CD1c-positive myeloid dendritic cell (primary cell): ENCODE measurements at regions not wholly inside any gene's neighbourhood (a gene's known extent, or its start where the extent isn't known, plus 50 kb on each side); places are given as distances from the start of the nearest gene placed in this dataset.

ENCODE experiments used
- DNase-seq: peaks from one replicate; pipeline ENCODE4 v3.0.0-alpha.2; 2016; ENCODE audit errors: extremely low spot score

DNA sequence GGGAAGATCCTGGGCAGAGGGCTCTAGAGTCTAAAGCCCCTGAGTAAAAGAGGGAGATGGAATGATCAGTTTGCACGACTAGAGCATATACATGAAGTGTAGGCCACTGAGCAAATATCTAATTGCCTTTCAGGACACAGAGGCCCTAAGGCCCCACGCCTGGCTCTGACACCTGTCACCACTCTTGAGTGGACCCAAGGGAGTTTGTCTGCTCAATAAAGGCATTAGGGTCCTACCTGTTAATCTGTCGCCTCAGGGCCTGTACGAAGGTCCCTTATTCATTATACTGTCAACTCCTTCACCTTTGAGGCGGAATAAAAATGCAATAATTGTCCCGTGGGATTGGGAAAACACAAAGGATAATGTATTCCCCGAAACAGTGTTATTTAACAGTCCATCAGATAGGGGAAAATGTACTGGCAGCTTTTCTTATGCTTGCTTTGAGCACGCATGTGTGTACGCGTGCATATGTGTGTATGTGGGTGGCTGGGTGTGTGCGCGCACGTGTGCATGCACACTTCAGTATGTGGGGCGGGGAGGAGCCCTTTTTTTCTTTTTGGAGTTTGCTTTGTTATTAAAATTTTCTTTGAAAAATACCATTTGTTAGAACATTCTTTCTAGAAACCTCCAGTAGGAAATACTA is 161.8 kb upstream of the SERP2 start:
- DNase-seq = no peak

DNA sequence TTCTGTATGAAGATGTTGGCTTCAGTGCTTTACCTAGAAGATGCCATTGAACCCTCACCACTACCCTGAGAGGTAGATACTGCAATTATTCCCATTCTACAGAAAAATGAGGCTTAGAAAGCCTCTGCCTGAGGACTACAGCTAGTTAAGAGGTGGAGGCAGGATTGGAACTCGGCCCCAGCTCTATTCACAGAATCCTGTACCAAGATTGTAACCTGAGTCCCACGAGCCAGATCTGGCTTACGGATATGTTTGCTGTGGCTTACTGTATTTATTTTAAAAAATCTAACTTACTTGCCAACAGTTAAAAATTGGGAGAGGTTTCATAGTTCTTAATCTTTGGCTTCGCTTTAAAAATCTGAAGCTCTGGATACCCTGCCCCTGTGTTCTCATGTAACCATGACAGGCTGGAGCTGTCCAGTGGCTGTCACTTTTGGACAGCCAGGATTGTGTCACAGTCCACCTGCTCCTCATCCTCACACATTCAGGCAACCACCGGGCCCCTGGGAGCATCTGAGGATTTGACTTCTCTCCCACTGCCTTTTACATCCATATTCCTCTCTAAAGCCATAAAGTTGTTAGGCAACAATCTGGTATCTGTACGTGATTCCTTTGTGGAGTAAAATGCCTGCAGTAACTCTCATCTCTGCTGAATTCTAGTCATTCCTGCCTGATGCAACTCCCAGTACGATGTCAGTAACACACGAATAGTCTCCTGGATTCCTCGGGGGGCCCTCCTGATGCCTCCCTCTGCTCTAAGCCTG is 160.8 kb upstream of the SERP2 start:
- DNase-seq = no peak

DNA sequence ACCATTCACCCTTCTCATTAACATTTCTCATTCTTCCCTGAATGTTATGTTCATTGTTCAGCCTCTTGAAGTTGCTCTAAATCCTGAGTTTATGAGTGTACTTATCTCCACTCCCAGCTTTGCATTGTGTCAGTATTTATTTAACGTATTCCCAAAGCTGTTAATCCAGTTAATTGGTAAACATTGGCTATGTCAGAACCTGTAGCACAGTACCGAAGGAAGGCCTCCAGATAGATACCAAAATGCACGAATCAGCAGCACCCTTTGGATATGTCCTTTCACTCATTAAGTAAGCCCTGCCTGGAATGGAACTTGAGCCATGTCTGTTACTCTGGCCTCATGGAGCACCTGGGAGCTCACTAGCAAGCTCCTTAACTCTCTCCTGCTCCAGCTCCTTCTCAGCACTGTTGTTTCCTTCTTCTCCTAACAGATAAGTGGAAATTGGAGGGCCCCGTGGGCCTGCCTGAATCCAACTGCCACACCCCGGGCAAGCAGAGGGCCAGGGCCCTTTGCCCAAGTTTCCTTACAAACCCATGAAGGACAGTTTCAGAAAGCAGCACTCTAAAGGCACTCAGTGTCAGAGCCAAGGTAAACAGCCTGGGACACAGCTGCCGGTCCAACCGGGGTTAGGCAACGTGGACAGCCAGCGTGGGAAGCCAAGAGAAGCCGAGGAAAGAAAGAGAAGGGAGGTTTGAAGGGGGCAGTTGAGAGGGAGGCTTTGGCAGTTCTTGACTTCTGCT is 155.0 kb upstream of the SERP2 start:
- no peak for DNase-seq

DNA sequence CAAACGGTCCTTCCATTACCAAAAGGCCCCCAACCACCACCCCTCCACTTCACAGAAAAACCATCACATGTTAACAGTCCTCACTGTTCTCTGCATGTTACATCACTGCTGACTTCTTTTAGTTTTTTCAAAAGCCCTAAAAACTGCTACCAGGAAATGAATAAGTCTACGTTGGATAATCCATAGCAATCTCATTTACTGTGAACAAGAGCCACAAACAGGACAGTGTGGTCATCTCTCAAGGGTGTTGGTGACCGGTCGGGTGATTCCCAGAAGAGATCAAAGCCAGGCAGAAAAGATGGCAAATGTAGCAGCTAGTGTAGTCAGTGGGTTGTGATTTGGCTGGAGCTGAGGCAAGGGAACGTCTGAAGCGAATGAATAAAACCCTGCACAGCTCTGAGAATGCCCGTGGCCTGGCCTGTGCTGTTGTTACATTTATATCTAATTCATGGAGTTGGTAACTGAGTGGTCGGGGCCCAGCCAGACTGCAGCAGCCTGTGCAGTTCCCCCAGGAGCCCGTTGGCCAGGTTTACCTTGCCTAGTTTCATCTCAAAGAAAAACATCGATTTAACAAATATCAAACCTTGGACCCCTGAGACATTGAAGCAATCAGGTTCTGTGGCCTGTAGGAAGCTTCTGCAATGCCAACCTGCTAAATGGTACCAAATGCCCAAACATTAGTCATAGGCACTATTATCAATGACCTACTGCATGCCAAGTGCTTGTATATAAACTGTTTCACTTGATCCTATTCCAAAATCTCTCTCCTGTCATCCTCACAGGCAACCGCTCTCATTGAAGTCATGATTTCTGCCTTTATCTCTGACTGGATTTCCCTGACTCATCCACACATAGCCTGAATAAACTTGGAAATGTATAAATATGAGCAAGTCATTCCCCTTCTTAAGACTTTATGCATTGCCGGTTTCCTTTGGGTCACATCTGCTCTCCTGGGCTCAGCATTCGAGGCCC is 153.8 kb upstream of the SERP2 start:
- DNase-seq = no peak

DNA sequence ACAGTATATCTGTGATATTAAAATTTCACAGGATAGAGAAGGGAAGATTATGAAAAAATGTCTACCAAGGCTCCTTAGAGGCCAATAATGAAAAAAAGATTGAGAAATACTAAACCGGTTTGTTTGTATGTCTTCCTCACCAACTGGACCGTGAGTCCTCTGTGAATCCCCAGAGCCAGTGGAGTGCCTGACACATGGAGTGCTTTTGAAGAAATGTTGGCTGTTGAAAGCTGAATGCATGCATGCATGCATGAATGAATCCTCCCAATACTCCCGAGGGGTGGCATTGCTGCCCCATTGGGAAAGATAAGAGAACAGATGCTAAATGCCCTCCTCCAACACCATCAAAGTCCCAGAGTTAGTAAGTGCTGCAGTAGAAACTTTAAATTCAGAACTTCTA is 152.7 kb upstream of the SERP2 start:
- no peak for DNase-seq

DNA sequence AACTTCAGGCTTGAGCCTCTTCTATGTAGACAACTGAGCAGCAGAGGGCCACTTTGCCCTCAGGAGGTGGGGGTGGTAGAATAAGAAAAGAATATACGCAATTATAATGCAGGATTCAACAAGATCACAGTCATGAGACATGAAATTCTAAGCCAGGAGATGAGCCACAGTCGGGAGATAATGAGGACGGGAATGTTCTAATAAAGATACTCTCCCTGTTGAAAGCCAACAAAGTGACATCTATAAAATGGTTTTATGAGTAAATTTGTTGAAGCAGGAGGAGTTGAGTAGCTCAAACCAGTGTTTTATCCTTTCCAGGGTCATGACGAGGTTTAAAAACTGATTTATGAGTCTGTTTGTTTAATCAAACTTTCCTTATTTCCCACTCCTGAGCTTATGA is 152.0 kb upstream of the SERP2 start:
- no peak for DNase-seq

DNA sequence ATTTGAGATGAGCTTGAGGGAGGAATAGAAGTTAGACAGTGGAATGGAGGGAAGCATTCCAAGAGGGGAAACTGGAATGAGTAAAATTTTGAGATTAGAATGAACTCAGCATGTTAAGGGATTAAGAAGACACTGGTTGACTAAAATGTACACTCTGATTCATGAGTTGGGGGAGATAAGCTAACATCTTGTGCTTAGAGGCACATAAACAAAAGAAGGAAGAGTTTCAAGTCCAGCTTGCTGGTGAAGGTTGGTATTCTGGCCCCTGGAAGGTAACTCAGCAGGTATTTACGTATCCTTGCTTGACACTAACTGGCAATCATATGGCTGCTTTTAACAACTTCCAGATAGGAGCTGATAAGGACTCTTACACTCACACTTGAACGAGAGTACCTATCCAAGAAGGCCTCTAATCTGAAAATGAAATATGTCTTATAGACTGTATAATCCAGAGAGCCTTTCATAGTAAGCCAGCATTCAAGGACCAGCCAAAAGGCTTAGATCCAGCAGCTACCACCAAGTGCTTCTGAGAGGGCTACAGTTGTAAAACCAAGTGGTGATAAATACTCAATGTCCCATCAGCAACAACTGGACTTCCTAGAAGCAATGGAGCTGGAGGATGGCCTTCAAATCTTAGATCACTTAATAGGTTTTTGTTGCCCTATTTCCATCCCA is 149.7 kb upstream of the SERP2 start:
- DNase-seq = no peak

DNA sequence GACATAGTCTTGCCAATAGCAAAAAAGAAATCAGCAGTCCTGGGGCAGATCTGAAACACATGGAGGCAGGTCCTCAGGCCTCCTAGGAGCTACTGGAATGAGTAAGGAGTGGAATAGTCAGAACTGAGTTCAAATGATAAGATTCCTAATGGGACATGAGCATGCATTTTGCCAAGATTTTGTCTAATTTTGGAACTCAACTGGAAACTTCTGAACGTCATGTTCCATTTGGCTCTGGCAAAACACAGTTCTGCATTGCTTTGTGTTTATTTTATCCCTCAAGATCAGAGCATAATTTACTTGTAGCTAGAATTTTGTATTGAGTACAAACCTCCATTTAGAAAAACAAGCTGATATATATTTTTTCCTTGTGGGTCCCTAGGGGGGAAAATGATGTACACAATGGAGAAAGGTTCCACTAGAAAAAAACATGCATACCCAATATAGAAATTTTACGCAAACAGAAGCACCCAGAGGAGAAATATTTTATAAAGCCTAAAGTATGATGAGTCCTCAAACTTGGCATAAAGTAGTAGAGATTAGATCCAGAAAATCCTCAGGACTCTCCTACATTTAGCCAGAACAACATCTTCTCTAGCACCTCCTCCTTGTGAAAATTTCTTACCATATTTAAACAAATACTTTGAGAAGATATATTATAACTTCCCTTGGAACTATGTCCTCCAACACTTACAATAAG is 149.0 kb upstream of the SERP2 start:
- no peak for DNase-seq

DNA sequence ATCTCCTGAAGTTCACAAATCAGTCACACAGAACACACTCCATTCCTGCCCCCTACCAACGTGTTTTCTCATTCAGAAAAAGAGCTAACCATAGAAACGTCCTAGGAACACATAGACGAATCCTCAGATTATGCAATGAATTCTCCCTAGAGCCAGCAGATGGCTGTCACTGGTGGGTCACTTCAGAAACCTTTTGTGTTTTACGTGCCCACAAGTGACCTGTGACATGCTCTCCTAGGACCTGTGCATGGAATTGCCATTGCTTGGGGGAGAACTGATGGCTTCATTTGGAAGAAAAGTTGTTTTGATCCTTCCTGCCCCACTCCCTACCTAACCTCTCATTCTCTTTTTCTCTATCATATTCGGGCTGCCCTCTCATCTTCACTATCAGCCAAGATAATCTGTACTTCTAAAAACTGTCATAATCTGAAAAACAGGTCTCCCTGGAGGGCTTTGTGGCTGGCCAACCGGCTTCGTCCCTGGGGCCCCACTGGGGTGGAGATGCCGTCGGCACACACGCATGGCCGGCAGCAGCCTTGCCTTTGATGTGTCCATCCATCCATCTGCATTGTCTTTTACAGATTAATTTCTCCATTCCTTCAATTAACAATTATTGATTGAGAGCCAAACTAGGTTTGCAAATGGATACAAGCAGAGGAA is 144.1 kb upstream of the SERP2 start:
- DNase-seq = no peak

DNA sequence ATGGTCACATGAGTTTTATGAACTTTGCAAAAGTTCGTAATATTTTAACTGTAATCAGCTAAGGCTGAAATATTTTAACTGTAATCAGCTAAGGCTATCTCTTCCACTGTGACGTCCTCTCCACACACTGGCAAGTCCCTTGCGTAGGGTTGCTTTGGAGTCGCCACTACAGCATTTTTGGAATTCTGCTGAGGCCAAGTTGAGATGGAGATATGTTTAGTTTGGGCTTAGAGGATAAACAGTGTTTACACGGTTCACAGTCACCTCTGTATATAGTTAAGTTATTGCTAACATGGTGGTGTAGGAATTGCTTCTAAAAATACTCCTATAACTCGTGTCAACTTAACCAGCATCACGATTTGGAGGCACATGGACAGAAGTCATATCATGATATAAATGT is 143.6 kb upstream of the SERP2 start:
- no peak for DNase-seq

DNA sequence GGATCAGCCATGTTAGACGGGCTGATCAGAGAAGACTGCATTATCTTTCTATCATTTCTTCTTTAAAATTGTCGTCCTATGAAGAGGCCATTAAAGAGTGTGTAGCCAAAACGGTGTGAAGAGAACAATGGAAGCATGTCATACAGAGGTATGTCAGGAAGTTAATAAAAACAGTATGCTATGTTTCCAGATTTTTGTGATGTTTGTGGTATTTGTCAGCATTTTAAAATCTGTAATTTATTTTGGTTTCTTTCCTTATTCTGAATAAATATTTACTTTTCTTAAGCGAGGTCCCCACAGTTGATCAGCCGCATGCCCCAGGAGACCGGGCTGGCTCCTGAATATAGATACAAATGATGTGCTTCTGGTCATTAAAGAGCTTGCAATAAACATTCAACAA is 142.9 kb upstream of the SERP2 start:
- no peak for DNase-seq

DNA sequence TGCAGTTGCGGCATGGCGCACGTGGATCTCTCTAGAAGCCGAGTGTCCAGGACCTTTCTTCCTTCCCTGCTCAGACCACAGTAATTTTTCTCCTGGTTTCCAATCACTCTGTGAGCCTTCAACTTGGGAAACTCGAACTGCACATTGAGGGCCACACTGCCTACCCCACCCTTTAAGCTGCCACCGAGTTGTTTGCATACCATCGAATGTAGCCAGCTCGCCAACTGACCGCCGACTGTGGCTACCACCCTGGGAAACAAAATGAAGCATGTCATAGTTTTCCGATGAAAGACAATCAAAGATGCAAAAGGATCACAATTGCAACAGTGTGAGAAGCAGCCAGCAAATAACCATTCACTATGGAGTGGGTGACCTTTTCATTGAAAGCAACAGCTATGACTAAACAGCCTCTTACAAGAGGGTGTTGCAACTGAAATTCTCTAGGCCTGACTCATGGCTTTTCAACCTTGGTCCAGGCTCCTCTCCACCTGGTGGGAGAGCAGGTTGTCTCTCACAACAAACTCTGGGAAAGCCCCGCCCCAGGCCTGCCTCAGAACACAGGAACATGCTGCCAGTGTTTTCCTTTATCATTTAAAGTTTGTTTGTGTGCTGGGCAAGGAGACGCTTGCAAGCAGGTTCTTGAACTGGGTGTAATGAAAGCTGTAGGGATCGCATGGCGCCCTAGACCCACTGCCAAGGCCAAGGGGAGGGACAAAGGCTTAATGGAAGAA is 141.7 kb upstream of the SERP2 start:
- DNase-seq = peak; percentile 41

DNA sequence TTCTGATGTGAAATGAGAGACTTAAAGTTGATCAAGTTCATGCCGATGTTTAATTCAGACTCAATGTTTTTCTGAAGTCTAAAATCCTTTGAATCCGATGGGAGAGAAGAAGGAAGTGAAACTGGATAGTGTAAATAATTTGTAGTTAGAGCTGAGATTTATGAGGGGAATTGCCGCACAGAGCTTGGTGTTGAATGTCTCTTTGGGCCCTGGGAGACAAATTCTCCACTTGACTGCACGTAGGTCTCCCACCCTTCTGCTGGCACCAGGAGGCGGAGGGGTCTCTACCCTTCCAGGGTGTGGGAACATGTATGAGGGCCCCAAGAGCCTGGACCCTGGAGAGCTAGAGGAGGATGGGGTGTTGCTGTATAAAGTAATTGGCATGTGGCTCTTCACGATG is 140.8 kb upstream of the SERP2 start:
- DNase-seq = peak; percentile 31

DNA sequence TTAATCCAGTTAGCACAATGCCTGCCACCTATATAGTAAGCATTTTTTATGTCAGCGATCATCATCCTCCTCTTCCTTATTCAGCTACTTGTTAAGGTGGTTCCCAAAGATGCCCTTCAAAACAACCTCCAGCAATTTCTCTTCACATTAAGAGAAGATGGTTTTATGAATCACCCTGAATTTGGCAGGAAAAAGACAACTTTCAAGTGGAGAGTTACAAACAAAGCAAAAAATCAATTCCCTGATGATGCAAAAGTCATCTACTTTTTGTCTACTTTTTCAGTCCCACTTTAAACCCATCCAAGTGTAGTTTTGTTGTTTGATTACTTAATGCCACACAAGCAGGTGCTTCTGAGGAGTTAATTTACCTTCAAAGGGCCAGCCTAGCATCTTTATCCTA is 139.1 kb upstream of the SERP2 start:
- no peak for DNase-seq

DNA sequence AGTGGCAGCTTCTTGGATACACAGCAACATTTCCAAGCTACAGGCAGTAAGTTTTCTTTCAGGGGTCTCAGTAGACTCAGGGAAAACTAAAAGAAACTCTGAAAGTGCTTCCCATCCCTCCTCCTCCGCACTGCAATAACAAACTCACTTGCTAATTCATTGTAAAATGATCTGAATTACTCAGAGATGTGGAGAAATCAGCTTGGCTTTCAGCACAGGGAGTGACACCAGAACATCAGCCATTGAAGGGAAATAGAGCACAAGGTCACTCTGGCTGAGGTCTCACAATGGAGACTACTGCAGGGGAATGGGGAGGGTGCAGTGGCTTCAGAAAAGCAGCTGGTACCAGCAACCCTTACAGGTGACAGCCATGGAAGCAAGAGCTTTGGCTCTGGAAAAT is 137.3 kb upstream of the SERP2 start:
- peak; percentile 36 for DNase-seq

DNA sequence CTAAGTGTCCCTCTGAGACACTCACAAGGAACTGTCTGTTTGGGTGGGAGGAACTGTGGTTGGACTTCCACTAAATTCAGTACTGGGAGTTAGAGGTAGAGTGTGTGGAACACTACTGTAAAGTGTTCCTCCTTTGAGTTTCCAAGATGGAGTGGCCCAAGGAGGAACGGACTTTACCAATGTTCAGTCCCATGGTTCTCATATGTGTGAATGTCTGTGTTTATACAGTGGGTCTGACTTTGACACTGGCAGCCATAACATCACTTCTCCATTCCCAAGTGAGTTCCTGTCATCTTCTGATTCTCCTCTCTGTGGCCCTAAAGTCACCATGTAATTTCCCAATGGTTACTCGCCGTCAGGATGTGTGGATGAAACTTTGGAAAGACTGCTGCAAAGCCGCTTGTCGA is 136.8 kb upstream of the SERP2 start:
- DNase-seq = peak; percentile 74

DNA sequence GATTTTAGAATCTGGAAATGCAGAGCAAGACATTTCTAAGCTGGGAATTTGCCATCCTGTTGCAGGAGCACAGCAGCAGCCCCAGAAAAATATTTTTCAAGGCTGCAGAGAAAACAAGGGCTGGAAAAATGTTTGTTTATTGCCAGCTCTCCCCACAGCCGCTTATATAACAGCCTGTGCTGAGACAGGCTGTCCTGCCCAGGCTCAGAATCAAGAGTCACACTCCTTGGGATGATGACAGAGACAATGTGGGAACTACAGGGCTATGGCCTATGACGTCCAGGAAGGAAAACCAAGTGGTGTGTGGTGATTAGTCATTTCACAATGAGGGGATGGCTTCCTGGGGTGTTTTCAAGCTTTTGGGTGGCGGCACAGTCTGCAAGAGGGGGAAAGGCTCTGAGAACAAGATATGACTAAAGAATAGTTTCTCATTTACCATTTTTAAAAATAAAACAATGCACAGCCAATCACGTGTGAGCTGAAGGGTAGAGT is 136.3 kb upstream of the SERP2 start:
- DNase-seq = peak; percentile 69

DNA sequence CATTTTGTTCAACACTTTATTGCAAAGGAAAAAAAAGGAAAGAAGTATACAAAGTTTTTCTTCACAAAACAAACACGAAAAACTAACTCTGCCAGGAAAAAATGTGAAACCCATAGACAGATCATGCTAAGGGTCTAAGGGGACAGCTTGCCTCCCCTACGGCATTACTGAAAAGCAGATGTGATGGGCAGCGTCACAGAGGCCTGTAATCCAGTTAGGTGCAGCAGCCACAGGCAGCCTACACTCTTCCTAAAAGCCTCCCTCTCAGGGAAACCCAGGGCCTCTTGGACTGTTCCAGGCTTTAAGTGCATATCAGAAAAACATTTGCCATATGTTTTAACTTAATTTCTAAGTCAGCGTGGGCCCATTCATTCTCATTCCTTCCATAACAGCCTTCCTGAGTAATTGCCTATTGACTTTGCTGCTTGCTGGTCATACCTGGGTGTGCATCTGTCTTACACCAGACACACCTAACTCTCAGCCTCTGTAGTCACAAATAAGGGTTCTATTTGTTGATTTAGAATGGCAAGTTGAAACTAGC is 135.7 kb upstream of the SERP2 start:
- DNase-seq = no peak

DNA sequence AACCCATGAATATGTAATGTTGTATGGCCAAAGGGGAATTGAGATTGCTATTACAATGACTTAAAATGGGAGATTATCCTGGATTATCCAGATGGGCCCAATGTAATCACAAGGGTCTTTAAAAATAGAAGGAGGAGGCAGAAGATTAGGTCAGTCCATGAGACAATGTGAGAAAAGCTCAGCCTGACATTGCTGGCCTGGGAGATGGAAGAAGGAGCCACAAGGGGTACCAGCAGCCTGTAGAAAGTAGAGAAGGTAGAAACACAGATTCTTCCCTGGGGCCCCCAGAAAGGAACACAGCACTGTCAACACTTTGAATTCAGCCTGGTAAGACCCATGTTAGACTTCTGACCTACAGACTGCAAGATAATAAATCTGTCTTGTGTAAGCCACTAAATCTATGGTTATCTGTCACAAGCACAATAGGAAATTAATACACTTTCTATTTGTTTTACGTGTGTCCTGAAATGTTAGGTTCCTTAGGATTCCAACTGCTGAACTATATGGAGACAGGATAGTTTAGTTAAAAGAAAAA is 132.9 kb upstream of the SERP2 start:
- no peak for DNase-seq
